DMS53 (cell line): ENCODE measurements at regions not wholly inside any gene's neighbourhood (a gene's known extent, or its start where the extent isn't known, plus 50 kb on each side); places are given as distances from the start of the nearest gene placed in this dataset.
A peak's percentile ranks its signal among the peaks of the same experiment; 100 is the strongest.
"Not testable (repeated sequence)": the region's sequence is repeated elsewhere in the genome, so short reads cannot be mapped to it uniquely, and the experiment has no call there.

Experiments
- DNase-seq: peaks from one replicate; lab custom pipeline; 2025; lab: John Stamatoyannopoulos, UW

GRCh38 chr6:112879920-112880413 is 532.8 kb downstream of the RFPL4B start:
- DNase-seq: no peak

- DNase-seq: no peak
Measured at GRCh38 chr6:112881027-112881426, 533.9 kb downstream of the RFPL4B start.

- DNase-seq: no peak
Measured at GRCh38 chr6:112881828-112882780, 535.0 kb downstream of the RFPL4B start.

GRCh38 chr6:112883095-112883494 is 536.0 kb downstream of the RFPL4B start:
- DNase-seq: no peak

- no peak for DNase-seq
Measured at GRCh38 chr6:112886415-112886814, 539.3 kb downstream of the RFPL4B start.

- DNase-seq: not testable (repeated sequence)
Measured at GRCh38 chr6:112887424-112887823, 540.3 kb downstream of the RFPL4B start.

GRCh38 chr6:112899541-112899940 is 552.4 kb downstream of the RFPL4B start:
- DNase-seq: no peak

GRCh38 chr6:112903361-112903760 is 556.2 kb downstream of the RFPL4B start:
- DNase-seq: peak; percentile 1

GRCh38 chr6:112906726-112907125 is 559.6 kb downstream of the RFPL4B start:
- peak; percentile 76 for DNase-seq

- no peak for DNase-seq
Measured at GRCh38 chr6:112909781-112910180, 562.7 kb downstream of the RFPL4B start.

- DNase-seq: no peak
Measured at GRCh38 chr6:112910256-112910655, 563.1 kb downstream of the RFPL4B start.

- DNase-seq: no peak
Measured at GRCh38 chr6:112911959-112912358, 564.8 kb downstream of the RFPL4B start.

- DNase-seq: no peak
Measured at GRCh38 chr6:112912416-112913101, 565.4 kb downstream of the RFPL4B start.

GRCh38 chr6:112919744-112920143 is 572.6 kb downstream of the RFPL4B start:
- DNase-seq: not testable (repeated sequence)

GRCh38 chr6:112920994-112921393 is 573.9 kb downstream of the RFPL4B start:
- no peak for DNase-seq

- no peak for DNase-seq
Measured at GRCh38 chr6:112923940-112924587, 576.9 kb downstream of the RFPL4B start.

- no peak for DNase-seq
Measured at GRCh38 chr6:112925702-112926101, 578.6 kb downstream of the RFPL4B start.

- DNase-seq: no peak
Measured at GRCh38 chr6:112927641-112928320, 580.7 kb downstream of the RFPL4B start.

- no peak for DNase-seq
Measured at GRCh38 chr6:112929641-112930040, 582.5 kb downstream of the RFPL4B start.

- DNase-seq: no peak
Measured at GRCh38 chr6:112931832-112932231, 584.7 kb downstream of the RFPL4B start.

- no peak for DNase-seq
Measured at GRCh38 chr6:112933947-112934346, 586.8 kb downstream of the RFPL4B start.
